NCI-H1105 treated with DMSO at 0.1 percent for 48 hours (cell line): ENCODE measurements at regions not wholly inside any gene's neighbourhood (a gene's known extent, or its start where the extent isn't known, plus 50 kb on each side); places are given as distances from the start of the nearest gene placed in this dataset.

Experiments
- DNase-seq: peaks from one replicate; lab custom pipeline; 2025; lab: John Stamatoyannopoulos, UW

- DNase-seq: no peak
These were observed 155.6 kb downstream of the PCDH7 start for GRCh38 chr4:30875658-30876269.

GRCh38 chr4:30879855-30880598 lies 159.9 kb downstream of the PCDH7 start:
- no peak for DNase-seq

GRCh38 chr4:30881985-30882384 lies 161.8 kb downstream of the PCDH7 start:
- no peak for DNase-seq

- DNase-seq: no peak
These were observed 162.3 kb downstream of the PCDH7 start for GRCh38 chr4:30882443-30882842.

GRCh38 chr4:30882995-30883675 lies 163.0 kb downstream of the PCDH7 start:
- no peak for DNase-seq

GRCh38 chr4:30901461-30902451 lies 181.6 kb downstream of the PCDH7 start:
- DNase-seq: no peak

- no peak for DNase-seq
These were observed 183.5 kb downstream of the PCDH7 start for GRCh38 chr4:30903502-30904214.

GRCh38 chr4:30904215-30904555 lies 184.0 kb downstream of the PCDH7 start:
- DNase-seq: no peak

GRCh38 chr4:30904588-30904987 lies 184.4 kb downstream of the PCDH7 start:
- DNase-seq: no peak

- DNase-seq: no peak
These were observed 192.0 kb downstream of the PCDH7 start for GRCh38 chr4:30912098-30912714.

GRCh38 chr4:30916337-30917274 lies 196.4 kb downstream of the PCDH7 start:
- DNase-seq: no peak

GRCh38 chr4:30917946-30918345 lies 197.8 kb downstream of the PCDH7 start:
- DNase-seq: no peak

- DNase-seq: no peak
These were observed 199.3 kb downstream of the PCDH7 start for GRCh38 chr4:30919458-30919857.

GRCh38 chr4:30920043-30920442 lies 199.9 kb downstream of the PCDH7 start:
- DNase-seq: no peak

- no peak for DNase-seq
These were observed 202.5 kb downstream of the PCDH7 start for GRCh38 chr4:30922625-30923024.

GRCh38 chr4:30924495-30924894 lies 204.3 kb downstream of the PCDH7 start:
- no peak for DNase-seq

- DNase-seq: no peak
These were observed 209.5 kb downstream of the PCDH7 start for GRCh38 chr4:30929649-30930048.

- no peak for DNase-seq
These were observed 210.1 kb downstream of the PCDH7 start for GRCh38 chr4:30930276-30930675.

- DNase-seq: no peak
These were observed 212.4 kb downstream of the PCDH7 start for GRCh38 chr4:30932581-30932980.

- DNase-seq: peak; percentile 43
These were observed 218.9 kb downstream of the PCDH7 start for GRCh38 chr4:30939069-30939468.
